Left renal cortex interstitium (tissue), 4 donors: ENCODE measurements at regions not wholly inside any gene's neighbourhood (a gene's known extent, or its start where the extent isn't known, plus 50 kb on each side); places are given as distances from the start of the nearest gene placed in this dataset.

Experiments used
- DNase-seq, 4 donors: peaks; one replicate each; pipeline ENCODE4 v3.0.0-alpha.2; 2013; ENCODE audit warnings: low read depth in 4 of 4, low spot score in 2 of 4, missing footprints in 1 of 4

DNA sequence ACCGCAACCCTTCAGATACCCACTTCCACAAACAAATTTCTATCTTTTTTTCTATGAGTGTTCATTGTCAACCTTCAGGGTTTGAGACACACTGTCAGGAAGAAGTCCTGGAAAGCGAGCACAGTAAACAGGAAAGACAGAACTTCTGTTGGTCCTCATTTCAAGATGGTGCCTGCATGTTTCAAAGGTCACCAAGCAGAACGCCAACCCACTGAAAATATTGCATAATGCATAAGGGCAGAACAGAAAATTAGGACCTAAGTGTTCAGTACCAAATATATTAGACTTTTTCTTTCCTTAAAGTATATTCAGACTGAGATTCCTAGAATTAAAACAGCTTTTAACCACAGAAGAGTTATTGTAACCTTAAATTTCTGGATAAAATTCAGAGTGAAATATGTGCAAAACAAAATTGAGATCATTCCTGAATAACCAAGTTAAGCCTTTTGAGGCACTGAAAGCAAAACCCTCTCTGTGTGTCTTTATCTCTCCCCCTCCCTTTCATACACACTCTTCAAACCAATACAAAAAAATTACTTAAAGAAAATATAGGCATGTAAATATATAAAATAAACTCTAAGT lies 387.8 kb upstream of the THBS1 start:
- DNase-seq, result no peak

- no peak for DNase-seq
Measured at GRCh38 chr15:39193611-39194010, 387.3 kb upstream of the THBS1 start.

GRCh38 chr15:39194106-39194830 lies 386.6 kb upstream of the THBS1 start:
- no peak for DNase-seq

DNA sequence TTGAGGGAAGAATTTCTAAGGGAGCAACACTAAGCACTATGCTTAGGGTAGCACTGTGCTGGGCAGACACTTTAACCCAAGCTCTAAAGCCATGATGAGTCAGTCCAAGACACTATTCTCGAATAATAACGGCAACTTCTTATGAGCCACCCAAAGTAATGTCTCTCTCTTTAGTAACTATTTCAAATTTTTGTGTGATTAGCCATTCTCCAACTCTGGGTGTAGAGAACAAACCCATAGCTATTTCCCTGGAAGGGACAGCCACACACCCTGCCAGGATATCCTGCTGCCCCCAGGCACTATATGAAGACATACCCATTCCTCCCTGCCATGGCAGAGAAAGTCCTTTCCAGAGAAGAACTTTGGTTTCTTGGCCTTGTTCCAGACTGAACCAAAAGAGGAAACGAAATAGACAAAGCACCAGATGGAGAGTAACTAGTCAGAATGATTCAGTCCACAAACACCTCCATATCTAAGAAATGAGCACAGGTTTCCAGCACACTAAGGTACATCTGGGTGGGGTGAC lies 384.9 kb upstream of the THBS1 start:
- DNase-seq, result no peak

- DNase-seq, result peak in 1 of 4 donors; percentile 16
Measured at GRCh38 chr15:39198044-39199000, 382.6 kb upstream of the THBS1 start.

DNA sequence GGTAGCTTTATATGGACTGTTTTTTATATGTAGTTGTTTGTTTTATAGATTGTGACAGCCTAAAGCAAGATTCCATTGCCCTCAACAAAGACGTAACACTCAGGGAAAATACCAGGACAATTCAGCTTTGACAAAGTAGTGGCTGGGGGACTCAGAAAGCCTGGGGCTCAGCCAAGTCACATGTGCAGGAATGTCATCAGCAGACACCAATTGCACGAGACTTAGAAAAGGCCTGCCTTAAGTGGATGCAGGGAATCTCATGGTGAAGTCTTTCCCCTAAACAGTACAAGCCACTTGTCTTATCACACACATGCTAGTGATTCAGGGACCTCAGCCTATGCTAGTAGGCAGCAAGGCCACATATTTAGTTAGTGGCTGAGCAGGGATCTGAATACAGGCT lies 381.8 kb upstream of the THBS1 start:
- DNase-seq, result peak in 2 of 4 donors; percentile 52 to 55

DNA sequence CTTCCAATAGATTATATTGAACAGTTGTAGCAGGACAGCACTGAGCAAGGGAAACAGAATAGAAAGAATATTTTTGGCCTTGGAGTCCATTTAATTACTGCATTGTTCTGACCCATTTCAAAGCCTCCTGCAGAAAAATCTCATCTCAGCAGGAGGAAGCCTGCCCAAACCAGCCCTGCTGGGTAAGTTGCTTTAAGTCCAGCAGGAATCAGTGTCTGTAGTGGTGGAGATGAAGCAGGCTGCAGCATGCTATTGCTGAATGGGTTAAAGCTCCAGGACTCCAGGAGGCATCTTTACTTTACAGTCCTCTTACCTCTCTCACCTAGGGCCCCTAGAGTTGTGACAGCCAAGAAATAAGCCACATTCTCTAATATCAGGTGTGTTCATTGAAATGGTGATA lies 380.3 kb upstream of the THBS1 start:
- DNase-seq, result no peak

GRCh38 chr15:39202641-39203040 lies 378.2 kb upstream of the THBS1 start:
- no peak for DNase-seq

DNA sequence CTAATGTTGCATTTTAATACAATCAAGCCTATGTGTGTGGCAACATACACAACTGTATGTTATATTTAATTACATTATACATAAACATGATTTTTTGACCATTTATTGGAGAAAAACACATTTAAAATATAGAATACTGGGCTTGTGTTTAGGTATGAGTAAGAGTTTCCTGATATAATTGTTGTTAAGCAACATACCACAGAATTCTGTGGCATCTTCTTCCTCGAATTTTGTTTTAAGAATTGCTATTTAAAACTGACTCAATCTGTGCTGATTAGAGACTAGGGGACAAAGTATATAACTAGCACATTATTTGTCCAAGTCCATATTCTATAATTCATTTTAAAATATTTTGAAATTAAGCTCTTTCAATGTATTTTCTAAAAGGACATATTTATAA lies 376.8 kb upstream of the THBS1 start:
- DNase-seq, result no peak

GRCh38 chr15:39205081-39205480 lies 375.8 kb upstream of the THBS1 start:
- no peak for DNase-seq

DNA sequence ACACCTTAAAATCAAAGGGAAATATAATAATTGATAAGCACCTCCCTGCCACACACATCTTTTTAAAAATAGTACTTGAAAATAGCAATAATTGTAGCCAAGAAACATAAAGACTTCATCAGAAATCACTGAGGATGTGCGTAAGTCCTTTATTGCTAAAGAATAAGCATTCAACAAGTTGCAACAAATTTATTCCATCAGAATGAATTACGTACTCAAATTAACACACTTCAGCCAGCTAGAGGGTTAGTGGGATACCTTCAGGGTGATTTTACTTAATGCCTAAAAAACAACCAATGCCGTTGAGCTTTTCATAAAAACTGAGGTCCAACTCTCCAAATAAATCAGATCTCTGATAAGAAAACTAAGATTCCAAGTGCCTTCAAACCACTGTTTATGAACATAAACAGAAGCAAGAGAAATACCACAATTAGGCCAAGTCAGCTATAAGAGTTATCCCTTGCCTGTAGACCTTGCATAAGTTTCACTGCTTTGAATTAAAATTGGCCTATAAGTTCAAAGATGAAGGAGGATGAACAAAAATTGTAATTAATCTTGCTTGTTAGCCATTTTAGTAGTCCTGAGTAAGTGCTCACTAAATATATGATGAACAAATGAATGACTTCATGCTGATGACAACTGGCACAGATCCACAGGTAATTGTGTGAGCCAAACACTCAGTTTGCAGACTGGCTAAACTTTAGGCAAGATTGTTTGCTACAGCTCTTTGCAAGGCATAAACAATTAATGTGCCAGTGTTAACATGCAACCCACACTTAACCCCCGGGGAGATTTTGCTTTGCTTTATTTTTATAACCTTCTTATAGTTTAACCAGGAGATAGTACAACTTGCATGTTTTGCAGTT lies 375.1 kb upstream of the THBS1 start:
- DNase-seq, result no peak

- no peak for DNase-seq
Measured at GRCh38 chr15:39207532-39208115, 373.3 kb upstream of the THBS1 start.

DNA sequence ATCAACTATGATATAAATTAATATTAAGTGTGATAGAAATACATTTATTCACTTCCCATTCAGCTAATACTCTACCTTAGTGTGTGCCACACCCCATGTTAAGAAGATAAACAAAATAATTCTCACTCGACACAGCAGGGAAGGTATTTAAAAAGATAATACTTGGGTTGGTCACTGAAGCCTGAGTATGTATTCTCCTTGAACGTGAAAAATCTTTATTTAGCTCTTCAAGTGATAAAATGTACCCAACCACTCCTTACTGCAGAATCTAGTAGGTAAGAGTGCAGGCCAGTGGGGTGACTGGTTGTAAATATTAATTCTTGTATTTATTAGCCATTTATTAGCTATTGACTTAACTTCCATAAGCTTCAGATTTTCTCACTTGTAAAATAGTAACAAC lies 372.7 kb upstream of the THBS1 start:
- no peak for DNase-seq

DNA sequence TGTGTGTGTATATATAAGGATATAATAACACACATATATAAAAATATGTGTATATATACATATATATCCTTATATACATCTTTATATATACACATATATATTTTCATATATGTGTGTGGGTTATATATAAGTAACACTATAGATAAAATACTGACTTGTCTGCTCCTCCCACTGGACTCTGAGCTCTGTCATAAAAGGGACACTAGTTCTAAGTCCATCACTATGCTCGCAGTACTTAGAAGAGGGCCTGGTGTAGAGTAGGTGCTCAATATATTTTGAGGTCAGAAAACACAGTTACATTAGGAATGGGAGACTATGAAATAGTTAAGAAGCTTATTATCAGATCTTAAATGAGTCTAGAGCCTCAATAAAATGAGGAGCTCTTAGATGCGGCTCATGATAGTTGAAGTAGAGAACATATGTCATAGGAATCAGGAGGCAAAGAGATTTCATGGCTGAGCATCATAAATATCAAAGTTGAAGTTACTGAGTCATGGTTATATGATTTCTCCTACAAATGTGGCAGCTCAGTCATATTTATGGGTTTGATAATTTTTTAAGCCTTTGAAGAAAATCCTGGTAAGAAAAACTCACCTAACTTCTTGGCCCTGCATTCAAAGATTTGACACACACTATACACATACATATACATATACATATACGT lies 371.2 kb upstream of the THBS1 start:
- DNase-seq, result no peak

GRCh38 chr15:39211108-39211979 lies 369.5 kb upstream of the THBS1 start:
- DNase-seq, result no peak

- DNase-seq, result no peak
Measured at GRCh38 chr15:39213385-39213840, 367.5 kb upstream of the THBS1 start.

DNA sequence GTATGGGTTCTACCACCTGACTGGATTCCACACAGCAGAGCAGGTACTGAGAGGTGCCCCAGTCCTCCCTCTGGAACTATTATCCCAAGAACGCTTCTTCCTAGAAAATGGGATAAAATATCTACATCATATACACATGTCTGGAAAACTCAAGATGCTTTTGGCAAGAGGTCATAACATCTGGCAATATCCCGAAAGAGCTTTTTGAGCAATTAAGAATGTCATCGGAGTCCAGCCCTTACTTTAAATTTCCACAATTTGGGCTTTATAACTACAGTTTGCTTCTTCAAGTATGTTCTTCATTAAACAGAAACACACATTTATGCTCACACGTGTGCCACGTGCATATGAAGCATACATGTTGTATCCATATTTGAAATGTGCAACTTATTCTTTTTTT lies 365.9 kb upstream of the THBS1 start:
- no peak for DNase-seq

- no peak for DNase-seq
Measured at GRCh38 chr15:39216816-39217215, 364.1 kb upstream of the THBS1 start.
